HCT116 (cell line): ENCODE measurements at regions not wholly inside any gene's neighbourhood (a gene's known extent, or its start where the extent isn't known, plus 50 kb on each side); places are given as distances from the start of the nearest gene placed in this dataset.

ENCODE experiments used
- ATF3 ChIP-seq: IDR thresholded peaks from 2 replicates; pipeline ENCODE4 v1.6.1; 2012
- CEBPB ChIP-seq: IDR thresholded peaks from 2 replicates; pipeline ENCODE4 v1.6.1; 2012; ENCODE audit warnings: low read depth
- CTCF ChIP-seq, 3 experiments: fragments of 200-600 bp in 1 of 3; sonication (generic) in 1 of 3; IDR thresholded peaks in 2 of 3; conservative IDR thresholded peaks in 1 of 3; 2 replicates each; pipeline ENCODE4 v1.5.1; 2012 to 2017; ENCODE audit warnings: low read depth in 2 of 3, low read length in 2 of 3, antibody characterized with exemption in 1 of 3, borderline replicate concordance in 1 of 3, control low read depth in 1 of 3, mild to moderate bottlenecking in 1 of 3, mixed read lengths in 1 of 3, mixed run types in 1 of 3, moderate library complexity in 1 of 3; ENCODE audit not compliant: insufficient read depth in 1 of 3
- EZH2 ChIP-seq: fragments of 200-600 bp; sonication (generic); IDR thresholded peaks from 2 replicates; pipeline ENCODE4 v1.6.1; 2017; ENCODE audit warnings: antibody characterized with exemption, mixed run types
- JUND ChIP-seq: IDR thresholded peaks from 2 replicates; pipeline ENCODE4 v1.6.1; 2012
- MAX ChIP-seq: IDR thresholded peaks from 2 replicates; pipeline ENCODE4 v1.6.1; 2012
- POLR2A ChIP-seq: IDR thresholded peaks from 2 replicates; pipeline ENCODE4 v1.7.0; 2011; ENCODE audit warnings: borderline replicate concordance; ENCODE audit not compliant: insufficient read depth, insufficient read length; ENCODE audit errors: extremely low read depth
- POLR2AphosphoS5 ChIP-seq: IDR thresholded peaks from 2 replicates; pipeline ENCODE4 v1.6.1; 2011; ENCODE audit warnings: mild to moderate bottlenecking, low read depth, low read length, moderate library complexity
- REST ChIP-seq: IDR thresholded peaks from 2 replicates; pipeline ENCODE4 v1.6.1; 2012; ENCODE audit warnings: low read depth
- SP1 ChIP-seq: IDR thresholded peaks from 2 replicates; pipeline ENCODE4 v1.6.1; 2012; ENCODE audit warnings: low read depth
- TCF7L2 ChIP-seq: IDR thresholded peaks from 2 replicates; pipeline ENCODE4 v1.7.0; 2011; ENCODE audit warnings: borderline replicate concordance, inconsistent platforms; ENCODE audit not compliant: insufficient read depth, insufficient read length; ENCODE audit errors: extremely low read depth
- ZBTB33 ChIP-seq: IDR thresholded peaks from 2 replicates; pipeline ENCODE4 v1.6.1; 2011; ENCODE audit warnings: mild to moderate bottlenecking, low read length, moderate library complexity; ENCODE audit not compliant: insufficient replicate concordance; ENCODE audit errors: extremely low read depth
- ZFX ChIP-seq: fragments of 450-650 bp; IDR thresholded peaks from 2 replicates; pipeline ENCODE4 v1.6.1; 2017
- ZNF274 ChIP-seq: fragments of 200-500 bp; sonication (Bioruptor generic); IDR thresholded peaks from 2 replicates; pipeline ENCODE4 v1.6.1; 2014; ENCODE audit warnings: mild to moderate bottlenecking, low read depth, low read length, inconsistent platforms

- no peak for TF ChIP-seq POLR2A
- TF ChIP-seq CTCF (IDR thresholded peaks at IDR 0.05 in 2 of 3, conservative IDR thresholded peaks at IDR 0.05 in 1 of 3; ENCODE audit: borderline replicate concordance in 1 of 3, insufficient read depth in 1 of 3, low read depth in 2 of 3, low read length in 2 of 3): no peak
- TF ChIP-seq CEBPB: no peak
- TF ChIP-seq ATF3: no peak
- no peak for TF ChIP-seq SP1
- no peak for TF ChIP-seq EZH2
- no peak for TF ChIP-seq MAX
- no peak for TF ChIP-seq ZFX
- TF ChIP-seq ZBTB33: no peak
- no peak for TF ChIP-seq JUND
- no peak for TF ChIP-seq TCF7L2
- no peak for TF ChIP-seq REST
- no peak for TF ChIP-seq POLR2AphosphoS5
- no peak for TF ChIP-seq ZNF274
Observed at GRCh38 chr5:173798127-173798810, 89.9 kb upstream of the CPEB4 start.
